NCI-H2171 (cell line): ENCODE measurements at regions not wholly inside any gene's neighbourhood (a gene's known extent, or its start where the extent isn't known, plus 50 kb on each side); places are given as distances from the start of the nearest gene placed in this dataset.
"Not testable (repeated sequence)": the region's sequence is repeated elsewhere in the genome, so short reads cannot be mapped to it uniquely, and the experiment has no call there.

Experiments used
- DNase-seq: peaks from one replicate; lab custom pipeline; 2025; lab: John Stamatoyannopoulos, UW

DNA sequence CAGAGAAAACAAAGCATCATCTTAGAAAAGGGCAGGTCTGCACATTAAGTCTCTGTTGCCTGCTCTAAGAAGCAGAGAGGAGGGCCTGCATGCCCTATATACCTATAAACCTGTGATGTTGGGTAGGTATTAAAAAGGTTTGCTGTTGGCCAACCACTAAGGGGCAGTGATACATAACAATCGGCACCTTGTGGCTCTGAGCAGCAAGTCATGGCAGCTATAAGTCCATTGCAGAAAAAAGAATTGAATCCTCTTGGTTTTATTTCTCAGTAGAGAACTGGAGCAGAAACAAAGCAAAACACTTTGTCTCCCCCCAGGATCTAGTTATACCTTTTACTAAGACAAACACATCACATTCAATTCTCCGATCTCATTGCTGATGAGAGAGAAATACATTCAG, 1364.4 kb downstream of the STIM2 start:
- DNase-seq: no peak

DNA sequence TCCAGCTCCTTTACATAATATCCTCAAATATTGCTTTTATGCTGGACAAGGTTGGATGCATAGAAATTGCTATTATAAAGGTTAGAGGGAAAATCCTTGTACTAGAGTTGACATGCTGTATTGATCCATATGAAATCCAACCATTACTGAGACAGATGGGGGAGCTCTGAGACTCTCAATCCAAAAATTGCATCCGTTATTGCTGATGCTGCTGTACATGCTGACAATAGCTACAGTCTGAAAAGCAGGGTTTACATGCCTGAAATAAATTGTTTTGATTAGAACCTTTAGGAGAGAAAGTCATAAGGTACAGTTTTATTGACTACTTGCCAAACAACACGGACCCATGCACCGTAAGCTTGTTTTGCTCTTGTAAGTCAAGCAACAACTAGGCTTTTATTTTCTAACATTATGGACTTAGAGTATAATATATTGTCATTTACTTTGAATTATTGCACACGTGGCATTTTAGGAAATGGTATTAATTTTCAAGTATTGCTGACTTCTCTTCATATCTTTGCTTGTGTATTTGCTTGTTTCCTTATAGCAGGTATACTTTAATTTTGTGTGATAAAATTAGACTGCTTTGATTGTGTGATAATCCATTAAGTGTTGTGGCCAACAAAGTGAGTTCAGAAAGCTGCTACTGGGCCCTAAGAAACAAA, 1365.2 kb downstream of the STIM2 start:
- no peak for DNase-seq

DNA sequence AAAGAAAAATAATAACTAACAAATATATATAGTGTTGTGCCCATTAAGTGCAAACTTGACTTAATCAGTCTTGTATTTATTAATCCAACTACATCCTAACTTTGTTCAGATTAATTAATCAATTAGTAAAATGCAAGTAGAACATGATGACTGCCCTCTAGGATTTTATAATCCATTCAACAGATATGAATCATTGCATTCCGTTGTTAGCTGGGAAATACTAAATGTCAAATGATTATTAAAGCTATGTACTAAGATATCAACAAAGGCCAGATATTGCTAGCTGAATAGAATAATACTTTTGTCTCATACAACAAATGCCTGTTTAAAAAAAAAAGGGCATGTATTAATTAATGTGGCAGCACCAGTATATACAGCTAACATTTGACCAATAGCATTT, 1366.3 kb downstream of the STIM2 start:
- no peak for DNase-seq

DNA sequence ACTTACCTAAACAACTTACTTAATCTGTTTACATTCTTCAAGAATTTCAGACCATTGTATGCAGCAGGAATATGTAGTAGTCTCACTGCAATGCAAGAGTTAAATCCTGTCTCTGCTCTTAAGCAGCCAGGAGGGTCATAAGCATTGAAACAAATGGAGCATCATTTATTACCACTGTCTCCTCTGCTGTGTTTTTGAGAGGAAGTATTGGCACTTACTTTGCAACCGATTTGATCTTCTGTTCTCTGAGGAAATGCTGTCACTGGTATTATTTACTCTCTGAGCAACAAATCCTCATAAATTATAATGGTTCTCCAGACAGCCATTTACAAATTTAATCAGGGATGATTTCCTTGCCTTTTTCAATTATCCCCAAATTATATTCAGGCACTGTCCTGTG, 1367.1 kb downstream of the STIM2 start:
- no peak for DNase-seq

DNA sequence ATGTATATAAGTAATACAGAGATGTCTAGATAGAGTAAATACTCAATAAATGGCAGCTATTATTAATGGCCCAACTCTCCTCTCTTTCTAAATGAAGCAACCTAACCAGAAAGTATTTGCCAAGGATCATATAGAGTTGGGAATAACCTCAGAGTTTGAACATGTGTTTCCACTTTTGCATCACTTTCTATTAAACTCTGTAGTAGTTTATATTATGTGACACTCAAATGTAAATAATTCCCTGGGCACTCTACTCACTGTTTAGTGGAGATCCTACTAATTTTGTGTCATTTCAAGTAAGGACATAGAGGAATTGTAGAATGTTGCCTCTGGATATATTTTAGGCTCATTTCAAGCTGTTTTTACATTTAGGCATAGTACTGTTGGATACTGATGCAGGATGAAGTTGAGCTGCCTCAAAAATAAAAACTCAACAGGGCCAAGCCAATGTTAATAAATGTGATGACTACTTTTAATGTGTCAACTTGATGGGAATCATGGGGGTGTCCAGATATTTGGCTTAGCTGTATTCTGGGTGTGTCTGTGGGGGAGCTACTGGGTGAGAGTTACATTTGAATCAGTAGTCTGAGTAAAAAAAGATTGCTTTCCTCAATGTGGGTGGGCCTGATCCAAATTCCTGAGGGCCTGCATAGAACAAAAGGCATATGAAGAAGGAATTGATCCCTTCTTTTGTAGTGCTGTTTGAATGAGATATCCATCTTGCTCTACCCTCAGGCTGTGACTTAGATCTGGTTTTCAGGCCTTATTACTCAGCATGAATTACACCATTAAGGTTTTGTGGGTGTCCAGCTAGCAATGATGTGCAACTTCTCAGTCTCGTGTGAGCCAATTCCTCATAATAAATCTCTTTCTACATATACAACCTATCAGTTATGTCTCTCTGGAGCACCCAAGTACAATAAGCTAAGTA, 1368.2 kb downstream of the STIM2 start:
- DNase-seq: no peak

DNA sequence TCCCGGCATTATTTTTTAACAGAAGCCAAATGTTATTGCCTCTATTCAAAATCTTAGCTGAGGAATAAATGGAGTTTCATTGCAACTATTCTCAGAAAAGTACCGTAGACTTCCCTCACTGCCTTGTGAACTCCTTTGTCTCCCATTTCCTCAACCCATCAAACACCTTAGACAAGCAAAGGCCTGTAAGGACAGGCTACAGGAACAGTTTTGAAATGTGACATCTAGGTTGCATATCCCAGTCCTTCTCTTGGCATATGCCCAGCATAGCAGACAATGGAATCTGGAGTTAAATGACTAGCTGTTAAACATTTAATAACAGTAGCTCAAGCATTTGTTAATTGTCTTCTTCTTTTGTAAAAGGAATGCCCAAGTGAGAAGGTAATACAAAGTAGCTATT, 1371.7 kb downstream of the STIM2 start:
- no peak for DNase-seq

DNA sequence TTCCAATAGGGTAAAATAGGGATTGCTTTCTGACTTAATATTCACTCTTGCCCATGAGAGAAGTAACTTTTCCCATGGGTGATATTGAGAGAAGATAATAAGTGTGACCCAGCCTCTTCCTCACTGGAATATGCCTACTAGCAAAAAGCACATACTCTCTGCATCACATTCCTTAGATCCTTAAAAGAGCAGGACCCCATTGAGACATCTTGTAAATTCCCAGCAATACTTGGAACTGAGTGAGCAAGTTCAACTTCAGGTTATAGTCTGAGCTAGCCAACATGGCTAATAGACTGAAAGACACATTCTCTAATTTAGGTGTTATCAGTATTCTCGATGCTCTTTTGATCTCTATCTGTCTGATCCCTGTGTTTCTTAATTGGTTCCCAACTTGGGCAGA, 1372.3 kb downstream of the STIM2 start:
- DNase-seq: no peak

DNA sequence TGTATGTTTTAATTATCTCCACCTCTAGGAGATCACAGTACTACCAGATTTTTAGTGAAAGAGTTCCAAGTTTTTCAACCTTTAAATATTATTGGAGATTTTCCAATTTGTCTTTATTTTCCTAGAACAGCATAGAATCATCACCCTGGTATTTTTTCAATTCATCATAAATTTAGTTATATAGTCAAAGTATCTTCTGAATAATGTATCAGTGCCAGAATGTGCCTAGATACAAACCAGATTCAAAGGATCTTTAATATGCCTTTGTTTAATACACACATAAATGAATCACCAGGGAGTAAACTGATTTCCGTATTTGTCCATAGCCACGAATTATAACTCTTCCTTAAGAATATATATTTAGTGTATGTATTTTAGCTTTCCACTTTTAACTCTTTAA, 1373.1 kb downstream of the STIM2 start:
- no peak for DNase-seq

DNA sequence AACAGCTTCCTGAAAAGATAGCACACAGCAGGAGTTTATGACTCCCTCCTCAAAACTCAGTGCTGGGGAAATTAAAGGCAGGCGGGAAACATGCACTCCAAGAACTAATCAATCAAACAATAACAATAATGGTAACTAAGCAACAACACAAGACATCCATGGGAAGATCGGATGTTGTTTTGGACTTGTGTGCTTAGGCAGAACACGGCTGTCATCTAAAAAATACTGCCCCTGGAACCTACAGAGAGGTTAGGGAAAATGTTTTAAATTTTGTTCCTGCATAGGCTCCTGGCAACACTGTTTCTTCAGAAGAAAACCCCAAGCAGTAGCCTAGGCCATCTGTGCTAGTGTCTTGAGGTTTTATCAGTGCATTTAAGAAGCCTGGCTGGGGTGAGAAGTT, 1378.2 kb downstream of the STIM2 start:
- no peak for DNase-seq

DNA sequence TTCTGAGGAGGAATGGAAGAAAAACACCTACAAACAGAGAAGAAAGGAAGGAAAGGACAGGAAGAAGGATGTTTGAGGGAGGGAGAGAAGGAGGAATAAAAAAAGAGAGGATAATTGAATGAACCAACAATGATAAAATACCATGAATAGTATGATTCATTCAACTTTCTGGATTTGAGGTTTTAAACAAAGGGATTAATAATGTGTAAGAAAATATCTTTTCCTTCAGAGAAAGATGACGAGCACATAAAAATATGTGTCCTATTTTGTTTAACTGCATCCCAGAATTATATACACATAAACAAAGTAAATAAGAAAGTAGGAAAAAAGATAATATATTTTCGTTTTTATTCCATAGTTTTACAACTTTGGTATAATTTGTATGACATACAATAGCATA, 1380.4 kb downstream of the STIM2 start:
- DNase-seq: no peak

DNA sequence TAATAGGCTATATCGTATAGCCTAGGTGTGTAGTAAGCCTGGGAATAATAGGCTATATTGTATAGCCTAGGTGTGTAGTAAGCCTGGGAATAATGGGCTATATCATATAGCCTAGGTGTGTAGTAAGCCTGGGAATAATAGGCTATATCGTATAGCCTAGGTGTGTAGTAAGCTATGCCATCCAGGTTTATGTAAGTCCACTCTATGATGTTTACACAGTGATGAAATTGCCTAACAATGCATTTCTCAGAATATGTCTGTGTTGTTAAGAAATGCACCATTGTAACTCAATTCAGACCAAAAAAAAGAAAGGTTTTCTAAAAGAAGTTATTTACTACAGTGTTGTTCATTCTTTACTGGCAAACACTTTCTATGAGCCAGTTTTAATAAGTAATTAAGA, 1387.2 kb downstream of the STIM2 start:
- DNase-seq: no peak

DNA sequence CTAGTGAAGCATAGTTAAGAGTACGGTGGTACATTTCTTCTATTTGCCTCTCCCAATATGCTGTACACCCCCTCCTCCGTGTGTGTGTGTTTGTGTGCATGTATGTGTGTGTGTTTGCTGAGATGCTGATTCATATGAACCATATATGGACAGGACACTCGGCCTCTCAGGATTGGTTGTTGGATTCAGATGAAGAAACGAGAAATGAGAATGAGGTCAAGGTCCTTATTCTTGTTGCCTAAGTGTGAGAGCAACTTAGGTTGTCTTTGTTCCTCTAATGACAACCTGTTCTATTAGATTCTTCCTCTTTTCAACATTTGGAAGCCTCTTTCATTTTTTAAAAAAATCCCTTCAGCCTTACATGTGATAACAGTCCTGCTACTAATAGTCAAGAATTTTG, 1387.6 kb downstream of the STIM2 start:
- DNase-seq: no peak

DNA sequence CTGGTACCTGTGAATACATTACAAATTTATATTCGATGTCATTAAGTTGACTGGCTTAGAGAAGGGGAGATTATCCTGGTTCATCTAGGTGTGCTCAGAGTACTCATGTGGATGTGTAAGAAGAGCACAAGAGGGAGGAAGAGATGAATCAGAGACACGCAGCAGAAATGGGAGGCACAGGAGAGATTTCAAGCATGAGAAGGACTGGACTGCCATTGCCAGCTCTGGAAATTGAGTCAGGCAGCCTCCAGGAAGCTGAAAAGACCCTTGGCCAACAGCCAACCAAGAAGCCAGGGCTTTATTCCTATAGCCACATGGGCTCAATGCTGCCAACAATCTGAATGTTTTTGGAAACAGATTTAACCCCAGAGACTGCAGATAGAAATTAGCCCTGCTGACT, 1390.0 kb downstream of the STIM2 start:
- no peak for DNase-seq

DNA sequence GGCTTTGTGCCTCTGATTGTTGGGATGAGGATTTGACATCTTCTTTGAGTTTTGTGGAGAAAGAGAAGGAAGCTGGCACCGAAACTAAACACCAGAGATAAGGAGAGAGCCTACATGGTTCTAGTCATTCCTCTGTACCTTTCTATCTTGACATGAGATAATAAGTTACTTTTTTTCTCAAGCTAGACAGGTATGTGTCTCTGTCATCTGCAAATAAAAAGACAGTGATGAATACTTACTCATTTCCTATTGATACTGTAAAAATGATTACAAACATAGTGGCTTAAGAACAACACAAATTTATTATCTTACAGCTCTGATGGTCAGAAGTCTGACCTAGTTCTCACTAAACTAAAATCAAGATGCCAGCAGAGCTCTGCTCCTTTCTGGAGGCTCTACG, 1391.2 kb downstream of the STIM2 start:
- no peak for DNase-seq

DNA sequence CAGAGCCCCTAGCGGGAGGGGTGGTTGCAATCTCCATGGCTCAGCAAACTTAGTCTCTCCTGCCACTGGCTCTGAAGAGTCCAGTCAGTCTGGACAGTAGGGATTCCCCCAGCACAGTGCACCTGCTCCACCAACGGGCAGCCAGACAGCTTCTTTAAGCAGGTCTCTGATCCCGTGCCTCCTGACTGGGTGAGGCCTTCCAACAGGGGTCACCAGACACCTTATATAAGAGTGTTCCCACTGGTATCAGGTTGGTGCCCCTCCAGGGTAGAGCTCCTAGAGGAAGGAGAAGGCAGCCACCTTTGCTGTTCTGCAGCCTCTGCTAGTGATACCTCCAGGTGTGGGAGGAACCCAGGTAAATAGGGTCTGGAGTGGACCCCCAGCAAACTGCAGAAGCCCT, 1393.4 kb downstream of the STIM2 start:
- no peak for DNase-seq

DNA sequence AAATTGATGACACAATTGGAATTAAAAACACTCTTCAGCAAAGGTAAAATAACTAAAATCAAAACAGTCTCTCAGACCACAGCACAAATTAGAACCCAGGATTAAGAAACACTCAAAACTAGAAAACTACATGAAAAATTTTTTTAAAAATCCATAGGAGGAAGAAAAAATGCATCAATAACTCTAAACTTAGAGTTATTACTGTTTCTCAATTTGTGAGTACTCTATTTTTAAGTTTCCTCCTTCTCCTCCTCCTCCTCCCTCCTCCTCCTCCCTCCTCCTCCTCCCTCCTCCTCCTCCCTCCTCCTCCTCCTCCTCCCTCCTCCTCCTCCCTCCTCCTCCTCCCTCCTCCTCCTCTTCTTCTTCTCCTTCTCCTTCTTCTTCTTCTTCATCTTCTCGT, 1395.7 kb downstream of the STIM2 start:
- no peak for DNase-seq

DNA sequence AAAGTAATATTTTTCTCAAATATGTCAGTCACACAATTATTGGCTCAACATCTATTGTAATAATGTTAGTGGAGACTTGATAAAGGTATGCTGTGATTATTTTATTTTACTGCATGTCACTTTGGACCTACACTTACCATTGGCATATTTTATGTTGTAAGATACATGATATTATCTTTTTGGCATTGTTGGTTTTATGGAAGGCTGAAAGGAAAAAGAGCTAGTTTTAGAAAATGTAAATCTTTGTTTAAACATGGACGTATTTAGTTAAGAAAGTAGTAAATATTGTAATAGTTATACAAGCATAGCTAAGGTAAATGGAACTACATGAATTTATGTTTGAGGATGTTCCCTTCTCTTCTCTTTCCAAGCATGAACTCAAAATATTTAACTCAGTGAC, 1399.3 kb downstream of the STIM2 start:
- DNase-seq: no peak

DNA sequence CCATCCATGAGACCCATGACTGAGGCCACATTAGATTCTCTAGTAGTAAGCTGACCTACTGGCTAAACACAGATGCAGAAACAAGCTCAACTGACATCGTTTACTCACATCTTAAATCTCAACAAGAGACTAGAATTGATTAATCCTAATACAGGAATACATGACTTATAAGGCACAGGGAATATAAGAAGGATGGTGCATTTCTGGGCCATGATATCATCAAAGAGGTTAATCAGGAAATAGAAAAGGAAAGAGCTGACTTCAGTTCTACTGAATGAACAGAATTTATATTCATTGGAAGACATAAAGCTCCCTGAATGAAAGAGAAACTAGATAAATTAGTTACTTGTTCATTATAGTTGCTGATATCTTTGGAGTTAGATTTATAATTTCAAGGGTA, 1406.5 kb downstream of the STIM2 start:
- no peak for DNase-seq

DNA sequence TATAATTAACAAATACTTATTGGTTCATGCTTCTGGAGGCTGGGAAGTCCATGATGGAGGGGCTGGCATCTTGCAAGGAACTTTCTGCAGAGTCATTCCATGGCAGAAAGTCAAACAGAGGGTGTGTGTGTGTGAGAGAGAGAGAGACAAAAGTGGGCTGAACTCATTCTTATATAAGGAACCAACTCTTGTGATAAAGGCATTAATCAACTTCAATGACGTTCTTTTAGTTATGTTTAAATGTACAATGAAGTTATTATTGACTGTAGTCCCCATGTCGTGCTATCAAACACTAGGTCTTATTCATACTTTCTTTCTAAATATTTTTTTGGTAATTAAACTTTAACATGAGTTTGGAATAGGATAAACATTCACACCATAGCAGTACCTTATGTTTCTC, 1408.8 kb downstream of the STIM2 start:
- DNase-seq: no peak

DNA sequence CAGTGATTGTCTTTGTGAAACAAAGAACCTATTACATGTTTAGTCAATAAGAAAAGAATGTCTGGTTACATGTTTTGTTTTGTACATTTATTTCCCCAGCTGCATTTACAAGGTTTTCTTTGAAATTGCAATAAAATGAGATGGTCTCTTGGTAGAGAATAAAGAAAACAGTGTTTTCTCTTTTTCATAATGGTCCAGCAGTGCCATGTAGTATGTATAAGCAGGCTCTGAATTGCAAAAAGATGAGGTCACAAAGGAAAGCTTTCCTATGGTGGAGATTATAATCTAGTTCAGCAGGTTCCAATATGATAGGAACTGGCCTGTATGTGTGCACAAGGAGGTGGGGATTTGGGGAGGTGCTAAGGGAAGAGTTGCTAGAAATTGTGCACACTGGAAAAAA, 1417.3 kb downstream of the STIM2 start:
- DNase-seq: no peak

DNA sequence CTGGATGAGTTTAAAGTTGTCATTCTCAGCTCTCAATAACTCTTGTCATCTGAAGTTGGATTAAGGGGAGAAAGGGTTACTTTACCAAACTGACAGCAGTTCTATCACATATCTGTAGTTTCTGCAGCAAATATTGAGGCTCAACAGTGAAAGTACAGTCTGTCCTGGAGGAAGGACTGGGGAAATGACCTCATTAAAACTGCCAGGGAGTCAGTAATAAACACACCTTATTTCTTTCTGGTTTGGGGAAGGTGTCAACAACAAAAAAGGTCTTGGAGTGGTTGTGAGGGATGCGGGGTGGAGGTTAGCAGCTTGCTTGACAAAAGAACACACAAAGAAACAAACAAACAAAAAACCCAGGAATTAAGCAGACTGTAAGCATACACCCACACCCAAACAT, 1418.0 kb downstream of the STIM2 start:
- DNase-seq: no peak

DNA sequence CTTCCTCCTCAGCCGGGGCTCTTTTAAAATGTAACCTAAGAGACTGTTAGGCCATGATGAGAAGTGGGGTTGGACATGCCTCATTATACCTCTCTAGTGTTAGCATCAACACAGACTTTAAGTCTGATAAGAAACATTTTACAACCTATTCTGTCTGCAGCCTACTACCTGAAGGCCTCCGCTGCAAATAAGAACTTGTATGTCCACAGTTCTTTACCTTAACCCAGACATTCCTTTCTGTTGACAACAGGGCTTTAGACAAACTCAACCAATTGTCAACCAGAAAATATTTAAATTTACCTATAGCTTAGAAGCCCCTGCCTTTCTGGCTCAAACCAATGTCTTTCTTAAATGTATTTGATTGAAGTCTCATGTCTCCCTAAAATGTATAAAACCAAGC, 1418.6 kb downstream of the STIM2 start:
- DNase-seq: no peak

DNA sequence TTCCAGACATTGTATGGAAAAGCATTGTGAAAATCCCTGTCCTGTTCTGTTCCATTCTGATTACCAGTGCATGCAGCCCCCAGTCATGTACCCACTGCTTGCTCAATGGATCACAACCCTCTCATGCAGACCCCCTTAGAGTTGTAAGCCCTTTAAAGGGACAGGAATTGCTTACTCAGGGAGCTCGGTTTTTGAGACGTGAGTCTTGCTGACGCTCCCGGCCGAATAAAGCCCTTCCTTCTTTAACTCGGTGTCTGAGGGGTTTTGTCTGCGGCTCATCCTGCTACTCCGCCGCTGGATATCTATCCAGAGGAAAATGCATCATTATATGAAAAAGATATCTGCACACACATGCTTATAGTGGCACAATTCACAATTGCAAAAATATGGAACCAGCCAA, 1425.6 kb downstream of the STIM2 start:
- DNase-seq: not testable (repeated sequence)

DNA sequence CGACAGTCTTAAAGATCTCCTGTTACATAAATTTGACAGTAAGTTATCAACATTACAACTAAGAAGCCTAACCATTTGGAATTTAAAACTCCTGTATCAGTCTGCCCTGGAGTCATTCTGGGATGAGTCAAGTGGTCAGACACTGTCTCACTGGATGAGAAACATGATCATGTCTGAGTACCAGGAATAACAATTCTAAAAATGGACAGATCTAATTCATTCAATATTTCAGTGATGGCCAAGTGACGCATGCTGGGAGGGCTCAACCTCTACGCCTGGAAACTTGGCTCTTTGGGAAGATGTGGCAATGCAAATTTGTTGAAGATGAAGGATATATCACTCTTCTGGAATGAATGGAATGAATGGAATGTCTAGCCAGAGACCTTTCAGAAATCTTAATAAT, 1427.2 kb downstream of the STIM2 start:
- DNase-seq: no peak
